ENCODE measurements at regions not wholly inside any gene's neighbourhood (a gene's known extent, or its start where the extent isn't known, plus 50 kb on each side); places are given as distances from the start of the nearest gene placed in this dataset.
"Not testable (repeated sequence)": the region's sequence is repeated elsewhere in the genome, so short reads cannot be mapped to it uniquely, and the experiment has no call there.

GRCh38 chr2:43070676-43071502 lies 155.5 kb downstream of the ZFP36L2 start:
- DNase-seq: no peak

- DNase-seq: no peak
These were observed 156.4 kb downstream of the ZFP36L2 start for GRCh38 chr2:43070030-43070429.

GRCh38 chr2:43068631-43069517 lies 157.5 kb downstream of the ZFP36L2 start:
- DNase-seq: no peak

GRCh38 chr2:43068041-43068533 lies 158.3 kb downstream of the ZFP36L2 start:
- DNase-seq: no peak

GRCh38 chr2:43067254-43068040 lies 159.0 kb downstream of the ZFP36L2 start:
- no peak for DNase-seq

GRCh38 chr2:43066541-43067253 lies 159.7 kb downstream of the ZFP36L2 start:
- not testable (repeated sequence) for DNase-seq

GRCh38 chr2:43065871-43066270 lies 160.5 kb downstream of the ZFP36L2 start:
- DNase-seq: no peak

- DNase-seq: no peak
These were observed 161.4 kb downstream of the ZFP36L2 start for GRCh38 chr2:43065036-43065435.

- DNase-seq: not testable (repeated sequence)
These were observed 163.3 kb downstream of the ZFP36L2 start for GRCh38 chr2:43063096-43063495.

GRCh38 chr2:43062058-43062457 lies 164.3 kb downstream of the ZFP36L2 start:
- DNase-seq: no peak

GRCh38 chr2:43060390-43061016 lies 165.9 kb downstream of the ZFP36L2 start:
- no peak for DNase-seq

- peak; percentile 91 for DNase-seq
These were observed 167.1 kb downstream of the ZFP36L2 start for GRCh38 chr2:43059183-43059897.

GRCh38 chr2:43058726-43059110 lies 167.7 kb downstream of the ZFP36L2 start:
- DNase-seq: no peak

GRCh38 chr2:43057742-43058725 lies 168.4 kb downstream of the ZFP36L2 start:
- DNase-seq: no peak

GRCh38 chr2:43057026-43057741 lies 169.2 kb downstream of the ZFP36L2 start:
- DNase-seq: no peak

- DNase-seq: no peak
These were observed 170.4 kb downstream of the ZFP36L2 start for GRCh38 chr2:43055985-43056384.

GRCh38 chr2:43055086-43055912 lies 171.1 kb downstream of the ZFP36L2 start:
- DNase-seq: no peak

GRCh38 chr2:43054367-43054766 lies 172.0 kb downstream of the ZFP36L2 start:
- no peak for DNase-seq

All from skin of body (tissue), 1 donor.